Gastroesophageal sphincter (tissue), 4 donors: ENCODE measurements at regions not wholly inside any gene's neighbourhood (a gene's known extent, or its start where the extent isn't known, plus 50 kb on each side); places are given as distances from the start of the nearest gene placed in this dataset.

Experiments used
- ATAC-seq: fragments of 150-250 bp; one replicate; pipeline ENCODE4 v1.9.1; 2016; ENCODE audit warnings: mild to moderate bottlenecking, moderate library complexity
- H3K27ac ChIP-seq, 4 donors: fragments of 200-600 bp; sonication (generic) in 3 of 4; 1 replicate in 3 of 4; 2 replicates in 1 of 4; pipeline ENCODE4 v1.5.1; 2016 to 2019
- H3K27me3 ChIP-seq: fragments of 200-600 bp; sonication (generic); one replicate; pipeline ENCODE4 v1.5.1; 2019
- H3K36me3 ChIP-seq, 2 donors: fragments of 200-600 bp; sonication (generic); one replicate each; pipeline ENCODE4 v1.5.1; 2019; ENCODE audit warnings: control low read depth in 1 of 2
- H3K4me1 ChIP-seq, 3 donors: fragments of 200-600 bp; sonication (generic); 1 replicate in 2 of 3; 2 replicates in 1 of 3; pipeline ENCODE4 v1.5.1; 2016 to 2019; ENCODE audit warnings: control low read depth in 2 of 3
- H3K4me3 ChIP-seq, 2 donors: fragments of 200-600 bp; sonication (generic); one replicate each; pipeline ENCODE4 v1.5.1; 2019; ENCODE audit warnings: mild to moderate bottlenecking in 1 of 2, moderate library complexity in 1 of 2
- H3K9me3 ChIP-seq, 3 donors: fragments of 200-600 bp; sonication (generic); one replicate each; pipeline ENCODE4 v1.5.1; 2017 to 2019; ENCODE audit warnings: control low read depth in 2 of 3
- EP300 ChIP-seq: sonication (generic); formaldehyde crosslinking; IDR thresholded peaks from one replicate; pipeline ENCODE4 v1.6.1; 2017; ENCODE audit warnings: antibody characterized with exemption, mild to moderate bottlenecking
- POLR2A ChIP-seq, 2 donors: fragments of 450-650 bp; IDR thresholded peaks; one replicate each; pipeline ENCODE4 v1.6.1; 2017; ENCODE audit warnings: antibody characterized with exemption in 2 of 2, mild to moderate bottlenecking in 2 of 2, moderate library complexity in 1 of 2
- POLR2AphosphoS5 ChIP-seq: sonication (generic); formaldehyde crosslinking; IDR thresholded peaks from one replicate; pipeline ENCODE4 v1.6.1; 2017; ENCODE audit warnings: antibody characterized with exemption
- WGBS, 2 donors: methylation state at CpG; one replicate each; pipeline ENCODE4 v1.1.5; 2018; ENCODE audit warnings: low coverage in 1 of 2; 5-methylcytosine and 5-hydroxymethylcytosine counted together
- TF ChIP-seq, protein P1 (sequence below), 4 experiments: fragments of 200-600 bp in 2 of 4; fragments of 450-650 bp in 2 of 4; sonication (generic) in 1 of 4; IDR thresholded peaks; one replicate each; pipeline ENCODE4 v1.5.1; 2017 to 2019; ENCODE audit warnings: antibody characterized with exemption in 4 of 4, mild to moderate bottlenecking in 2 of 4, moderate library complexity in 2 of 4

DNA sequence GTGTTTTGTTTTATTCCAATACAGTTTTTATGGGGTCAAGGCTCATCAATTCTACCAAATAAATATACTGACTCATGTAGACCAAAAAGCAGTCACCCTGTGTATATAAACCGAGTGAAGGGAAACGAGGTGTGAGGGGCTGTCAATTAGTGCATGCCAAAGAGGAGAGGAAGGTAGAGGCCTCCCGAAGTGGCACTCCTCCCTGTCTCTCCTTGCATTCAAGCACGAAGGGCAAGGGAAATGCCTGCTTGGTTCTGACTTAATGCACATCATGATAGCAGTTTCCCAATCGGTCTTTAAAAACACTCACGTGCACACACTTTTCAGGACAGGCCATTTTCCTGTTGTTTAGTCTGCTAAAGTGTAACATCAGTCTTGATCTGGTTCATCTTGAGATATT is 125.6 kb upstream of the SLCO6A1 start:
- Histone ChIP-seq H3K27ac (no peak overlapping the region), H3K4me3 (no peak overlapping the region), H3K27me3 (no peaks in the 10 kb centered on the region), H3K4me1 (peaks cover 0 to 25% (median 0%) of the 10 kb centered on the region in 3 donors), H3K36me3 (no peaks in the 10 kb centered on the region), H3K9me3 (no peaks in the 10 kb centered on the region)
- TF ChIP-seq POLR2AphosphoS5 (no peak), EP300 (no peak), POLR2A (IDR thresholded peaks at IDR 0.05) (no peak)
- TF ChIP-seq, protein P1, sequence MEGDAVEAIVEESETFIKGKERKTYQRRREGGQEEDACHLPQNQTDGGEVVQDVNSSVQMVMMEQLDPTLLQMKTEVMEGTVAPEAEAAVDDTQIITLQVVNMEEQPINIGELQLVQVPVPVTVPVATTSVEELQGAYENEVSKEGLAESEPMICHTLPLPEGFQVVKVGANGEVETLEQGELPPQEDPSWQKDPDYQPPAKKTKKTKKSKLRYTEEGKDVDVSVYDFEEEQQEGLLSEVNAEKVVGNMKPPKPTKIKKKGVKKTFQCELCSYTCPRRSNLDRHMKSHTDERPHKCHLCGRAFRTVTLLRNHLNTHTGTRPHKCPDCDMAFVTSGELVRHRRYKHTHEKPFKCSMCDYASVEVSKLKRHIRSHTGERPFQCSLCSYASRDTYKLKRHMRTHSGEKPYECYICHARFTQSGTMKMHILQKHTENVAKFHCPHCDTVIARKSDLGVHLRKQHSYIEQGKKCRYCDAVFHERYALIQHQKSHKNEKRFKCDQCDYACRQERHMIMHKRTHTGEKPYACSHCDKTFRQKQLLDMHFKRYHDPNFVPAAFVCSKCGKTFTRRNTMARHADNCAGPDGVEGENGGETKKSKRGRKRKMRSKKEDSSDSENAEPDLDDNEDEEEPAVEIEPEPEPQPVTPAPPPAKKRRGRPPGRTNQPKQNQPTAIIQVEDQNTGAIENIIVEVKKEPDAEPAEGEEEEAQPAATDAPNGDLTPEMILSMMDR (IDR thresholded peaks at IDR 0.05): no peak
- no peak for ATAC-seq
- 60 to 73% methylated on average over 6 of the region's 6 CpGs for WGBS, 2 donors

DNA sequence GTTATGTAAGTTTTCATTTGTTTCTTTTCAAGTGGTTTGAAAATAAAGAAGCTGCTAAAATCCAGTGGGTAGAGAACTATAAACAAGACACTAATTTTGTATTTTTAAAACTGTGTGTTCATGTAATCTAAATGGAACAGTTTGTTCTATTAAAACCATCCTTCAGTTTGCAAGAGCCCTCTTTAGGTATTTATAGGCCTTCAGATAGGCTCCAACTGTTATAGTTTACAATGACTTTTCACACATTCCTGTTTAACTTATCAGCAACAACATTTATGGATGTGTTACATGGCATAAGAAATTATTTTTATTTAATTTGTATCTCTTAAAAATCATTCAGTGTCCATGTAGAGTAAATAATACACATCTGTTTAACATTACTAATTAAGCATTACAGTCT is 126.7 kb upstream of the SLCO6A1 start:
- peaks cover 0 to 25% (median 0%) of the 10 kb centered on the region in 3 donors for H3K4me1 ChIP-seq
- ATAC-seq: no peak
- TF ChIP-seq POLR2A (IDR thresholded peaks at IDR 0.05): no peak
- no peak for TF ChIP-seq EP300
- TF ChIP-seq POLR2AphosphoS5: no peak
- TF ChIP-seq, protein P1 (IDR thresholded peaks at IDR 0.05): no peak
- H3K27ac ChIP-seq: peak overlapping the region in 1 of 4 donors; percentile 7
- H3K4me3 ChIP-seq: no peak overlapping the region
- H3K36me3 ChIP-seq: no peaks in the 10 kb centered on the region
- H3K9me3 ChIP-seq: no peaks in the 10 kb centered on the region
- H3K27me3 ChIP-seq: no peaks in the 10 kb centered on the region

DNA sequence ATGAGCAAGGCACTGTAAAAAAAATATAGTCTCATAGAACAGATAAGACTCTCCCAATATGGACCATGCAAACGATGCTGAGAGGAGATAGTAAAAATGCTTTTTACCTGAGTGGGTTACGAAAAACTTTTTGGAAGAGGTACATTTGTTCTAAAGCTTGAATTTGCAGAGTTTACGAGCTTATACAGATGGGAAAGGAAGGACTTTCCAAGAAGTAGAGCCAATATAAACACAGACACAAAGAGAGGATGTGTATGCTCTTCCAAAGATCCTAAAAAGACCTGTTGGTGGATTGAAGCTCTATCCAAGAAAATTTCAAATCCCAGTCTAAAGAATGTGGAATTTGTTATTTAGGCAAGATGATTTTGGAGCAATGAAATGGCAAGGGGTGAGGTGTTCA is 127.1 kb upstream of the SLCO6A1 start:
- ATAC-seq: no peak
- 9 to 33% methylated on average over 3 of the region's 3 CpGs for WGBS, 2 donors

DNA sequence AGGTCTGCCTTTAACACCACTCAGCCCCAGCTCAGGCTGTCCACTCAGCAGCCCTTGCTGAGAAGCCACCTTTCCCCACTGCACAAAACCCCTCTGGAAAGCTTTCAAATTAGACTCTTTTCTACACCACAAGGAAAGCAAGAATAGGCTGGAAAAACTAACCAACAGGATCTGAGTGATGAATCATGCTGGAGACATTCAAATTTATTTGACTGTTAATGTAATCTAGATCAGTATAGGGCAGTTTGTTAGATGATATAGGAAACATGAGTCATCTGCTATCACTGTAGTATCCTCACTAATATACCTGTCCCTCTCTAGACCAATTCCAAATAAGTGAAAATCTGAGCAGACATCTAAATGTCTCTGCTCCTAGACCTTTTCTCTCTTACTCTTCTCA is 127.8 kb upstream of the PAM start:
- no peak overlapping the region for H3K27ac ChIP-seq
- no peak for TF ChIP-seq POLR2AphosphoS5
- no peak for TF ChIP-seq EP300
- no peak for TF ChIP-seq POLR2A (IDR thresholded peaks at IDR 0.05)
- TF ChIP-seq, protein P1 (IDR thresholded peaks at IDR 0.05): no peak
- ATAC-seq: no peak

More for the DNA sequence above, 127.1 kb upstream of the SLCO6A1 start:
- H3K27me3 ChIP-seq: no peaks in the 10 kb centered on the region
- no peak overlapping the region for H3K4me3 ChIP-seq
- TF ChIP-seq POLR2AphosphoS5: no peak
- TF ChIP-seq POLR2A (IDR thresholded peaks at IDR 0.05): no peak
- TF ChIP-seq, protein P1 (IDR thresholded peaks at IDR 0.05): no peak
- H3K36me3 ChIP-seq: no peaks in the 10 kb centered on the region
- H3K4me1 ChIP-seq: peaks cover 0 to 25% (median 0%) of the 10 kb centered on the region in 3 donors
- no peaks in the 10 kb centered on the region for H3K9me3 ChIP-seq
- peak overlapping the region in 1 of 4 donors; percentile 7 for H3K27ac ChIP-seq

DNA sequence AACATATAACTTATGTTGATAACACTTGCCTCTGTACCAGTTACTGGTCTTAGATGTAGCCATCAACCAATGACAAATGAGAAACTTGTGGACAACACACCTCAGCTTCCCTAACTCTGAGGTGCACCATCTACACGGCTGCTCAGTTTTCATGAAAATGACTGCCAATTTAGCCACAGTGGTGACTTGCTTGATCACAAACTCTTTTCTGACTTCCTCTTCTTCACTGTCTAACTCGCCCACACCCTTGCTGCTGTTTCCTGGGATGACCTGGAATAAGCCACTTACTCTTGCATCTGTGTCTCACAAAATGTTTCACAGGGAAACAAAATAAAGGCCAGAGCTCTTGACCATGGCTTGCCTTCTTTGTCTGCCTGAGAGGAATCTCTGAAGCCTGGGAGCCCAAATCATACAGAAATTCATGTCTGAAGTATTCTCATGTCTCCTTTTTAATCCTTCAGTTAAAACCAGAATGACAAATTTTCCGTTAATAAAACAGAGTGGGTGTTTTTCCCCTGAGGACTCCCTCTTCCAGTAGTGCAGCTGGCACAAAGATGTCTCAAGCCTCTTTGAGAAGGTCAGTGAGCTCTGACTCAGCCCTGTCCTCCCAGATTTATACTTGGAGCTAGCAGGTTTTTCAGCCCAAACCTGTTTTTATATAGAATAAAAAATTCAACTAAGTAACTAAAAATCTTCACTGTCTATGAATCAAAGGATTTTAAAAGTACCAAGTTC is 126.5 kb upstream of the PAM start:
- H3K27ac ChIP-seq: peak overlapping the region in 1 of 4 donors; percentile 29

More for the DNA sequence above, 127.8 kb upstream of the PAM start:
- H3K4me1 ChIP-seq: peaks cover 0 to 25% (median 0%) of the 10 kb centered on the region in 3 donors
- H3K27me3 ChIP-seq: no peaks in the 10 kb centered on the region
- H3K36me3 ChIP-seq: no peaks in the 10 kb centered on the region
- H3K9me3 ChIP-seq: no peaks in the 10 kb centered on the region
- H3K4me3 ChIP-seq: no peak overlapping the region

More for the DNA sequence above, 126.5 kb upstream of the PAM start:
- 50 to 56% methylated on average over 2 to 3 of the region's 3 CpGs for WGBS, 2 donors
- H3K4me1 ChIP-seq: peaks cover 0 to 25% (median 0%) of the 10 kb centered on the region in 3 donors
- peaks cover 0 to 3% (median 0%) of the 10 kb centered on the region in 3 donors for H3K9me3 ChIP-seq
- no peak for TF ChIP-seq POLR2AphosphoS5
- TF ChIP-seq, protein P1 (IDR thresholded peaks at IDR 0.05): no peak
- no peak for TF ChIP-seq POLR2A (IDR thresholded peaks at IDR 0.05)
- no peak for TF ChIP-seq EP300
- no peak overlapping the region for H3K4me3 ChIP-seq
- peak; percentile 41 for ATAC-seq
- H3K36me3 ChIP-seq: no peaks in the 10 kb centered on the region
- no peaks in the 10 kb centered on the region for H3K27me3 ChIP-seq
